B cell (primary cell): ENCODE measurements at regions not wholly inside any gene's neighbourhood (a gene's known extent, or its start where the extent isn't known, plus 50 kb on each side); places are given as distances from the start of the nearest gene placed in this dataset.

Experiments used
- ATAC-seq: fragments of 200-7000 bp; cut with Tn5 transposase; one replicate; pipeline ENCODE4 v1.10.0; 2021; ENCODE audit warnings: low read depth, mild to moderate bottlenecking, moderate number of reproducible peaks, moderate library complexity
- CTCF ChIA-PET: fragments of 350-600 bp; sonication (Branson Sonifier 250); formaldehyde crosslinking; loops from one replicate; lab custom pipeline; 2021; ENCODE audit warnings: antibody characterized with exemption, inconsistent platforms; lab: Charles Lee
- POLR2A ChIA-PET: fragments of 350-600 bp; sonication (Branson Sonifier 250); formaldehyde crosslinking; loops from one replicate; lab custom pipeline; 2021; ENCODE audit warnings: antibody characterized with exemption; lab: Charles Lee
- DNase-seq: peaks from one replicate; pipeline ENCODE4 v3.0.0; 2013
- H2AFZ ChIP-seq: 2 replicates; pipeline ENCODE4 v1.6.1; 2012; ENCODE audit warnings: mild to moderate bottlenecking, low read depth, low read length; ENCODE audit not compliant: insufficient read depth, poor library complexity, severe bottlenecking
- H3K27ac ChIP-seq, 2 donors: 1 replicate in 1 of 2; 2 replicates in 1 of 2; pipeline ENCODE4 v1.5.1; 2012 to 2013; ENCODE audit warnings: low read length in 2 of 2, mild to moderate bottlenecking in 2 of 2, moderate library complexity in 1 of 2
- H3K27me3 ChIP-seq, 4 experiments: fragments of 200-600 bp in 1 of 4; sonication (generic) in 1 of 4; replicated peaks in 1 of 4; 1 replicate in 2 of 4; 2 replicates in 2 of 4; pipeline versions ENCODE4 v1.6.1 to v1.7.0; 2013 to 2016; ENCODE audit warnings: low read length in 3 of 4, mild to moderate bottlenecking in 2 of 4, mixed read lengths in 1 of 4, moderate library complexity in 1 of 4; ENCODE audit not compliant: insufficient read depth in 4 of 4, control insufficient read depth in 3 of 4; ENCODE audit errors: control extremely low read depth in 1 of 4
- H3K36me3 ChIP-seq, 2 experiments: replicated peaks in 1 of 2; 1 replicate in 1 of 2; 2 replicates in 1 of 2; pipeline versions ENCODE4 v1.6.1 to v1.7.1; 2013; ENCODE audit warnings: low read length in 1 of 2; ENCODE audit not compliant: insufficient read depth in 2 of 2, control insufficient read depth in 1 of 2; ENCODE audit errors: control extremely low read depth in 1 of 2, extremely low read depth in 1 of 2
- H3K4me1 ChIP-seq, 2 donors: fragments of 200-600 bp in 1 of 2; sonication (generic) in 1 of 2; 1 replicate in 1 of 2; 2 replicates in 1 of 2; pipeline versions ENCODE4 v1.5.1 to v1.6.1; 2013 to 2017; ENCODE audit warnings: low read length in 2 of 2; ENCODE audit not compliant: control insufficient read depth in 2 of 2, insufficient read depth in 2 of 2
- H3K4me2 ChIP-seq: replicated peaks from 2 replicates; pipeline ENCODE3; 2012; ENCODE audit warnings: mild to moderate bottlenecking, low read depth, low read length; ENCODE audit not compliant: poor library complexity, severe bottlenecking
- H3K4me3 ChIP-seq, 5 experiments: fragments of 200-600 bp in 1 of 5; sonication (generic) in 1 of 5; 1 replicate in 3 of 5; 2 replicates in 2 of 5; pipeline versions ENCODE4 v1.5.1 to v1.7.0; 2011 to 2016; ENCODE audit warnings: low read length in 4 of 5, mild to moderate bottlenecking in 4 of 5, low read depth in 2 of 5, control low read depth in 1 of 5, moderate library complexity in 1 of 5; ENCODE audit not compliant: insufficient read depth in 1 of 5; ENCODE audit errors: control extremely low read depth in 1 of 5, extremely low read depth in 1 of 5
- H3K79me2 ChIP-seq: fragments of 200-600 bp; sonication (generic); one replicate; pipeline ENCODE4 v1.6.0; 2016; ENCODE audit warnings: low read length; ENCODE audit not compliant: control insufficient read depth, insufficient read depth
- H3K9ac ChIP-seq: fragments of 200-600 bp; sonication (generic); 2 replicates; pipeline ENCODE4 v1.6.1; 2017; ENCODE audit warnings: mild to moderate bottlenecking, low read length, moderate library complexity
- H3K9me3 ChIP-seq, 3 donors: one replicate each; pipeline versions ENCODE4 v1.6.1 to v1.7.1; 2013; ENCODE audit warnings: low read length in 2 of 3; ENCODE audit not compliant: control insufficient read depth in 2 of 3, insufficient read depth in 1 of 3; ENCODE audit errors: control extremely low read depth in 1 of 3
- H4K20me1 ChIP-seq: 2 replicates; pipeline ENCODE4 v1.6.0; 2012; ENCODE audit warnings: mild to moderate bottlenecking, low read length; ENCODE audit not compliant: insufficient read depth, control insufficient read depth, poor library complexity, severe bottlenecking
- H3K27ac Mint-ChIP-seq: one replicate; pipeline ENCODE4 v1.8.0; 2021; ENCODE audit warnings: mixed read lengths
- H3K27me3 Mint-ChIP-seq: one replicate; pipeline ENCODE4 v1.8.0; 2021; ENCODE audit warnings: mixed read lengths
- H3K4me1 Mint-ChIP-seq: one replicate; pipeline ENCODE4 v1.8.0; 2021; ENCODE audit warnings: mixed read lengths
- H3K4me3 Mint-ChIP-seq: one replicate; pipeline ENCODE4 v1.8.0; 2021; ENCODE audit warnings: mixed read lengths
- H3K9me3 Mint-ChIP-seq: one replicate; pipeline ENCODE4 v1.8.0; 2022; ENCODE audit warnings: mixed read lengths; ENCODE audit not compliant: insufficient read depth
- CTCF ChIP-seq: fragments of 200-600 bp; IDR thresholded peaks from one replicate; pipeline ENCODE4 v1.8.0; 2022; ENCODE audit warnings: antibody characterized with exemption, mild to moderate bottlenecking
- EZH2 ChIP-seq: IDR thresholded peaks from 2 replicates; pipeline ENCODE4 v1.6.1; 2012; ENCODE audit warnings: borderline replicate concordance, low read depth, mild to moderate bottlenecking, moderate library complexity, low read length; ENCODE audit not compliant: insufficient read depth, poor library complexity, severe bottlenecking
- WGBS: methylation state at CpG from one replicate; pipeline ENCODE4 v1.1.5; 2013; ENCODE audit warnings: missing lambda C conversion rate; ENCODE audit not compliant: insufficient coverage; 5-methylcytosine and 5-hydroxymethylcytosine counted together
- intact Hi-C: fragments of 100-400 bp; cut with micrococcal nuclease; formaldehyde crosslinking; loops from one replicate; pipeline ENCODE4 v1.10.0; 2022

GRCh38 chr18:63062246-63062645, 257.3 kb downstream of the BCL2 start:
- Histone ChIP-seq H4K20me1 (no peaks in the 10 kb centered on the region), H3K79me2 (no peaks in the 10 kb centered on the region), H3K9me3 (no peaks in the 10 kb centered on the region), H3K4me3 (no peak overlapping the region), H2AFZ (no peak overlapping the region), H3K27me3 (no peaks in the 10 kb centered on the region), H3K4me1 (no peaks in the 10 kb centered on the region), H3K27ac (no peak overlapping the region), H3K36me3 (no peaks in the 10 kb centered on the region), H3K9ac (no peak overlapping the region), H3K4me2 (no peak overlapping the region)
- intact Hi-C loops = no loop called here
- ChIA-PET POLR2A (no interaction called here), CTCF (no interaction called here)
- H3K9me3 Mint-ChIP-seq = no peaks in the 10 kb centered on the region
- DNase-seq (no peak), ATAC-seq (no peak)
- peaks cover 4% of the 10 kb centered on the region for H3K27me3 Mint-ChIP-seq
- WGBS = 93% methylated on average over 4 of the region's 4 CpGs
- no peak overlapping the region for H3K4me3 Mint-ChIP-seq
- no peaks in the 10 kb centered on the region for H3K4me1 Mint-ChIP-seq
- no peak for TF ChIP-seq EZH2
- TF ChIP-seq CTCF = no peak
- H3K27ac Mint-ChIP-seq = no peak overlapping the region

- CTCF ChIA-PET = no interaction called here
- no peak for TF ChIP-seq EZH2
- TF ChIP-seq CTCF = no peak
- no peaks in the 10 kb centered on the region for H3K36me3 ChIP-seq
Measured at GRCh38 chr18:63061303-63061702, 258.3 kb downstream of the BCL2 start.

More at GRCh38 chr18:63061303-63061702, 258.3 kb downstream of the BCL2 start:
- H3K9me3 ChIP-seq = no peaks in the 10 kb centered on the region
- no peaks in the 10 kb centered on the region for H3K27me3 ChIP-seq
- H3K4me2 ChIP-seq = no peak overlapping the region
- H3K4me3 ChIP-seq = no peak overlapping the region
- no peaks in the 10 kb centered on the region for H3K9me3 Mint-ChIP-seq
- no peak for ATAC-seq
- no peak overlapping the region for H3K27ac Mint-ChIP-seq
- intact Hi-C loops = no loop called here
- peaks cover 0 to under 1% of the 10 kb centered on the region in 2 donors for H3K4me1 ChIP-seq
- peaks cover 4% of the 10 kb centered on the region for H3K27me3 Mint-ChIP-seq
- H4K20me1 ChIP-seq = no peaks in the 10 kb centered on the region
- no peak overlapping the region for H3K9ac ChIP-seq
- no peak for DNase-seq
- H3K4me1 Mint-ChIP-seq = peaks cover 1% of the 10 kb centered on the region
- POLR2A ChIA-PET = no interaction called here
- H3K27ac ChIP-seq = no peak overlapping the region
- H2AFZ ChIP-seq = no peak overlapping the region
- no peak overlapping the region for H3K4me3 Mint-ChIP-seq
- 96% methylated on average over 6 of the region's 6 CpGs for WGBS
- no peaks in the 10 kb centered on the region for H3K79me2 ChIP-seq
